ENCODE measurements at regions not wholly inside any gene's neighbourhood (a gene's known extent, or its start where the extent isn't known, plus 50 kb on each side); places are given as distances from the start of the nearest gene placed in this dataset.

- no peaks in the 10 kb centered on the region for H3K36me3 ChIP-seq (ENCODE audit: control insufficient read depth, insufficient read depth, low read length)
- H3K4me3 ChIP-seq (ENCODE audit: extremely low read depth, insufficient read depth, low read length, poor library complexity, severe bottlenecking), result no peak overlapping the region
- H3K27ac ChIP-seq (ENCODE audit: low read depth, low read length, severe bottlenecking), result no peak overlapping the region
- H3K4me1 ChIP-seq (ENCODE audit: control insufficient read depth, insufficient read depth, low read length, poor library complexity, severe bottlenecking), result peaks cover 9% of the 10 kb centered on the region
- no peaks in the 10 kb centered on the region for H3K9me3 ChIP-seq (ENCODE audit: control insufficient read depth, low read length)
- WGBS, 2 experiments (ENCODE audit: insufficient coverage in 2 of 2), result no CpG with 5 or more reads among the region's 1 CpG
Measured at GRCh38 chr20:10771435-10772140, 97.8 kb upstream of the JAG1 start.

- WGBS, 2 experiments (ENCODE audit: insufficient coverage in 2 of 2), result 60% methylated on average over 1 of the region's 1 CpG; no CpG with 5 or more reads in 1 of the 2 experiments
- Histone ChIP-seq H3K36me3 (ENCODE audit: control insufficient read depth, insufficient read depth, low read length) (no peaks in the 10 kb centered on the region), H3K27ac (ENCODE audit: low read depth, low read length, severe bottlenecking) (no peak overlapping the region), H3K4me3 (ENCODE audit: extremely low read depth, insufficient read depth, low read length, poor library complexity, severe bottlenecking) (no peak overlapping the region), H3K4me1 (ENCODE audit: control insufficient read depth, insufficient read depth, low read length, poor library complexity, severe bottlenecking) (peaks cover 6% of the 10 kb centered on the region), H3K9me3 (ENCODE audit: control insufficient read depth, low read length) (no peaks in the 10 kb centered on the region)
Measured at GRCh38 chr20:10774357-10774943, 100.7 kb upstream of the JAG1 start.

GRCh38 chr20:10777710-10778109 is 103.9 kb upstream of the JAG1 start:
- H3K27ac ChIP-seq (ENCODE audit: low read depth, low read length, severe bottlenecking), result no peak overlapping the region
- H3K36me3 ChIP-seq (ENCODE audit: control insufficient read depth, insufficient read depth, low read length), result no peaks in the 10 kb centered on the region
- no peaks in the 10 kb centered on the region for H3K9me3 ChIP-seq (ENCODE audit: control insufficient read depth, low read length)
- 83 to 96% methylated on average over 4 of the region's 6 CpGs for WGBS, 2 experiments (ENCODE audit: insufficient coverage in 2 of 2)
- H3K4me1 ChIP-seq (ENCODE audit: control insufficient read depth, insufficient read depth, low read length, poor library complexity, severe bottlenecking), result no peaks in the 10 kb centered on the region
- H3K4me3 ChIP-seq (ENCODE audit: extremely low read depth, insufficient read depth, low read length, poor library complexity, severe bottlenecking), result no peak overlapping the region

GRCh38 chr20:10779911-10780310 is 106.1 kb upstream of the JAG1 start:
- no peaks in the 10 kb centered on the region for H3K9me3 ChIP-seq (ENCODE audit: control insufficient read depth, low read length)
- H3K27ac ChIP-seq (ENCODE audit: low read depth, low read length, severe bottlenecking), result no peak overlapping the region
- no peak overlapping the region for H3K4me3 ChIP-seq (ENCODE audit: extremely low read depth, insufficient read depth, low read length, poor library complexity, severe bottlenecking)
- no peaks in the 10 kb centered on the region for H3K4me1 ChIP-seq (ENCODE audit: control insufficient read depth, insufficient read depth, low read length, poor library complexity, severe bottlenecking)
- no peaks in the 10 kb centered on the region for H3K36me3 ChIP-seq (ENCODE audit: control insufficient read depth, insufficient read depth, low read length)
- WGBS, 2 experiments (ENCODE audit: insufficient coverage in 2 of 2), result 100% methylated on average over 1 of the region's 1 CpG; no CpG with 5 or more reads in 1 of the 2 experiments

DNA sequence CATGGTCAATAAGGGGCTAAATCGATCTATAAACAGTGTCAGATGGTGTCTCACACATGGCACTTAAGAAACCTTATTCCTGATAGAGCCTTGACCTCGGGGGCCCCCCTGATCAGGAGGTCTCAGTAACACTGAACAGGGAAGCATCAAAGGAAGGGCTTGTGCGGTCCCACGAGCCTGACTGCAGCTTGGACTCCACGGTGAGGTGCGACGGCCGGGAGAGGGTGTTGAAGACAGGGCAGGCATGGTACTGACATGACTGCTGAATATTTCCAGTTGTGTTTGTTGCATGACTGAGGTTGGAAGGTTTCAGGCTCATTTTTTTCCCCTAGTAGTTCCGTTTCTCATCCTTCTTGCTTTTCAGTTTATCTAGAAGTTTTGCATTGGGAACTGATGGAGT is 107.1 kb upstream of the JAG1 start:
- H3K36me3 ChIP-seq (ENCODE audit: control insufficient read depth, insufficient read depth, low read length), result no peaks in the 10 kb centered on the region
- WGBS, 2 experiments (ENCODE audit: insufficient coverage in 2 of 2), result 86 to 88% methylated on average over 8 to 9 of the region's 9 CpGs

DNA sequence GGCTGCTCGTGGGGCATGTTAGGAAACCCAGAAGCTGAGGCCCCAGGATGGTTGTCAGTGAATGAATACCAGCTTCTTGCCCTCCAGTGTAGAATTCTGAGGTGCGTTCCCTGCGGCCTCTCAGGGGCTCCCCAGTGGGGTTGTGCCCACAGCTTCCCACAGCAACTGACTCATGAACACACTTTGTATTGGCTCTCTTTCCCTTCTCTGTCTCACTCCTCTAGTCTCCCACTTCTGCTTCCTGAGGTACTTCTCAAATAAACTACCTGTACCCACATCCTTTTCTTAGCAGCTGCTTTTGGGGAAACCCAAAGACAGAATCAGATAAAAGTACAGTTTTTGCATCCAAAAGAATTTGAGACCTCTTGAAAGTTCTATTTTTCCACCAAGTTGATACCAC is 107.7 kb upstream of the JAG1 start:
- no peaks in the 10 kb centered on the region for H3K4me1 ChIP-seq (ENCODE audit: control insufficient read depth, insufficient read depth, low read length, poor library complexity, severe bottlenecking)
- no peaks in the 10 kb centered on the region for H3K9me3 ChIP-seq (ENCODE audit: control insufficient read depth, low read length)
- no peak overlapping the region for H3K4me3 ChIP-seq (ENCODE audit: extremely low read depth, insufficient read depth, low read length, poor library complexity, severe bottlenecking)
- H3K27ac ChIP-seq (ENCODE audit: low read depth, low read length, severe bottlenecking), result no peak overlapping the region
- 90 to 100% methylated on average over 3 of the region's 3 CpGs for WGBS, 2 experiments (ENCODE audit: insufficient coverage in 2 of 2)
- H3K36me3 ChIP-seq (ENCODE audit: control insufficient read depth, insufficient read depth, low read length), result no peaks in the 10 kb centered on the region

More for the DNA sequence above, 107.1 kb upstream of the JAG1 start:
- H3K9me3 ChIP-seq (ENCODE audit: control insufficient read depth, low read length), result no peaks in the 10 kb centered on the region
- no peak overlapping the region for H3K4me3 ChIP-seq (ENCODE audit: extremely low read depth, insufficient read depth, low read length, poor library complexity, severe bottlenecking)
- H3K27ac ChIP-seq (ENCODE audit: low read depth, low read length, severe bottlenecking), result no peak overlapping the region
- H3K4me1 ChIP-seq (ENCODE audit: control insufficient read depth, insufficient read depth, low read length, poor library complexity, severe bottlenecking), result no peaks in the 10 kb centered on the region

DNA sequence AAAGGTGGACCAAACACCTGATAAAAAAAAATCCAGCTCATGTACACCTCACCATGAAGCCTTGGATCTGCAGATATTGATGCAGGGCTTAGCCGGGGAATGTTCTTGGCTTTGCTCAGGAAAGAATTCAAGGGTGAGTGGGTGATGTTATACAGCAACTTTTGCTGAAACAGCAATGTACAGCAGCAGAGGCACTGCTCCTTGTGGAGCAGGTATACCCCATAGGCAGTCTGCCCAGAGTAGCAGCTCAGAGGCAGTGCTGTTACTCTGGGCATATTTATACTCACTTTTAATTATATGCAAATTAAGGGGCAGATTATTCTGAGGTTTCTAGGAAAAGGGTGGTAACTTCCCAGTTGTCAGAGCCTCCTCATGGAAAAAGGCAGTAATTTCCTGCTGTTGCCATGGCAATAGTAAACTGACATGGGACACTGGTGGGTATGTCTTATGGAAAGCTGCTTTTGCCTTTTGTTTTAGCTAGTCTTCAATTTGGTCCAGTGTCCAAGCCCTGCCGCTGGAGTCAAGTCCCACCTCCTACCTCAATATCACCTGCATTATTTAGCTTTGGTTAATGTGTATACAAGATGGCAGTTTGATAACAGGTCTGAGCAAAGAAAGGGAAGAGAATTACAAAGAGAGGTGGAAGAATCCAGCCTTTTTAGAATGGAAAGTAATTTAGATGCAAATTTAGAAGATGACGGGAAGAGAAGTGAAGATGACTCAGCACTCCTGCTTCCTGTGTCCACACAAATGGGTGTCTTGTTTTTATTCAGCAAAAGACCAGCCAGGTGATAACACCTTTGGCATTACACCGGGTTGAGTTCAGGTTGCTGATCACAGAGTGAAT is 110.1 kb upstream of the JAG1 start:
- no peak overlapping the region for H3K4me3 ChIP-seq (ENCODE audit: extremely low read depth, insufficient read depth, low read length, poor library complexity, severe bottlenecking)
- WGBS, 2 experiments (ENCODE audit: insufficient coverage in 2 of 2), result 61 to 80% methylated on average over 2 of the region's 4 CpGs
- H3K9me3 ChIP-seq (ENCODE audit: control insufficient read depth, low read length), result no peaks in the 10 kb centered on the region
- H3K4me1 ChIP-seq (ENCODE audit: control insufficient read depth, insufficient read depth, low read length, poor library complexity, severe bottlenecking), result no peaks in the 10 kb centered on the region
- no peak overlapping the region for H3K27ac ChIP-seq (ENCODE audit: low read depth, low read length, severe bottlenecking)
- H3K36me3 ChIP-seq (ENCODE audit: control insufficient read depth, insufficient read depth, low read length), result no peaks in the 10 kb centered on the region

DNA sequence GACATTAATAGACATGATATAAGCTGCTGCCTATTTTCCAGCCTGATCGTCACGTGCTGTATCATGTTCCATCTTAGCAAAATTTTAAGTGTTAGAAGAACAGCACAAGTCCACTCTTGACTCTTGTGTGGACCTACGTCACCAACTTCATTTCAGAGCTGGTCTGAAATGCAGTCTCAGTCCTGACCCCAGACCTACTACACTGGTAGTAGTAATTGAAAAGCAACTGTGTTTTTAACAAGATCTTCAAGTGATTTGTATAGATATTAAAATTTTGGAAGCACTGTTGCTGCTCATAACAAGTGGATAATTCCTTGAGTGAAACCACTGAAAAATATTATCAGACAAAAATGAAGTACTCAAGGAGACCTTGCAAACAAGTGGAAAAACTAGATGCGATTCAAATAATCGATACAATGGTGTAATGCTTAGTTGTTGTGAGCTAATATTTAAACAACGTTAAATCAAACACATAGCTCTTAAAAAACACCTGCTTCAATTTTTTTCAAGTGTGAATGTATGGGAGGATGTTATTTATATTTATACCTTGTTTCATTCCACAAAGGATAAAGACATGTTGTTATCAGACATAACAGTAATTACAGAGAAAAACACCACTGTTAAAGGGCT is 110.9 kb upstream of the JAG1 start:
- 84% methylated on average over 3 of the region's 6 CpGs; no CpG with 5 or more reads in 1 of the 2 experiments for WGBS, 2 experiments (ENCODE audit: insufficient coverage in 2 of 2)
- no peaks in the 10 kb centered on the region for H3K9me3 ChIP-seq (ENCODE audit: control insufficient read depth, low read length)
- no peaks in the 10 kb centered on the region for H3K4me1 ChIP-seq (ENCODE audit: control insufficient read depth, insufficient read depth, low read length, poor library complexity, severe bottlenecking)
- no peaks in the 10 kb centered on the region for H3K36me3 ChIP-seq (ENCODE audit: control insufficient read depth, insufficient read depth, low read length)
- no peak overlapping the region for H3K27ac ChIP-seq (ENCODE audit: low read depth, low read length, severe bottlenecking)
- H3K4me3 ChIP-seq (ENCODE audit: extremely low read depth, insufficient read depth, low read length, poor library complexity, severe bottlenecking), result no peak overlapping the region

GRCh38 chr20:10786678-10787077 is 112.9 kb upstream of the JAG1 start:
- 75 to 89% methylated on average over 1 of the region's 1 CpG for WGBS, 2 experiments (ENCODE audit: insufficient coverage in 2 of 2)
- Histone ChIP-seq H3K36me3 (ENCODE audit: control insufficient read depth, insufficient read depth, low read length) (no peaks in the 10 kb centered on the region), H3K27ac (ENCODE audit: low read depth, low read length, severe bottlenecking) (no peak overlapping the region), H3K9me3 (ENCODE audit: control insufficient read depth, low read length) (no peaks in the 10 kb centered on the region), H3K4me1 (ENCODE audit: control insufficient read depth, insufficient read depth, low read length, poor library complexity, severe bottlenecking) (no peaks in the 10 kb centered on the region), H3K4me3 (ENCODE audit: extremely low read depth, insufficient read depth, low read length, poor library complexity, severe bottlenecking) (no peak overlapping the region)

DNA sequence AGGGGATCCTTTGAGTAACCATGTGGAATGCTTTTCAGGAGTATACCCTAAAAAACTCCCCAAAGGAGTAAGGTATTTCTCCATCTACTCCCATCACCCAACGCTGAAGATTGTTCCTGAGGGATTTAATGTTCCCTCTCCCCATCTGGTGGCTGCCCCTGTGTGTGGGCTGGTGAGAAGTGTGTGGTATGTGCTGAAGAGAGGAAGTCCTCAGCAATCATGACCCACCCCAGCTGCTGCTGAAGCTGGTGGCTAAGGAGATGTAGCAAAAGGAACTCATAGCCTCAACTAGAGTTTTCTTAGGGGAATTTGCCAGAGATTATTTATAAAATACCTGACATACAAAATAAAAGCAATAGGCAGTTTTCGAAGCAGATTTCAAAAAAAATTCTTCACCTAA is 114.3 kb upstream of the JAG1 start:
- no peaks in the 10 kb centered on the region for H3K4me1 ChIP-seq (ENCODE audit: control insufficient read depth, insufficient read depth, low read length, poor library complexity, severe bottlenecking)
- H3K4me3 ChIP-seq (ENCODE audit: extremely low read depth, insufficient read depth, low read length, poor library complexity, severe bottlenecking), result no peak overlapping the region
- no peaks in the 10 kb centered on the region for H3K9me3 ChIP-seq (ENCODE audit: control insufficient read depth, low read length)
- no peaks in the 10 kb centered on the region for H3K36me3 ChIP-seq (ENCODE audit: control insufficient read depth, insufficient read depth, low read length)
- WGBS, 2 experiments (ENCODE audit: insufficient coverage in 2 of 2), result no CpG with 5 or more reads among the region's 2 CpGs
- no peak overlapping the region for H3K27ac ChIP-seq (ENCODE audit: low read depth, low read length, severe bottlenecking)

All from mesodermal cell (in vitro differentiated cells).